IMR-90 (cell line): ENCODE measurements at regions not wholly inside any gene's neighbourhood (a gene's known extent, or its start where the extent isn't known, plus 50 kb on each side); places are given as distances from the start of the nearest gene placed in this dataset.

Experiments used
- ATAC-seq: fragments of 200-7000 bp; cut with Tn5 transposase; 2 replicates; pipeline ENCODE4 v1.9.1; 2020; ENCODE audit warnings: low read depth, mild to moderate bottlenecking, moderate library complexity
- BruUV-seq: library from RNA; stranded (reverse); fragments of 400-500 nt; replicated peaks from 2 replicates; lab custom pipeline; 2021; lab: Mats Ljungman, UMichigan
- CTCF ChIA-PET: fragments of 300-600 bp; formaldehyde crosslinking; extraction: SDS; loops from one replicate; lab custom pipeline; 2021; ENCODE audit warnings: antibody characterized with exemption; lab: Yijun Ruan, JAX
- POLR2A ChIA-PET: fragments of 300-600 bp; sonication (Branson Sonifier 250); formaldehyde crosslinking; loops from one replicate; lab custom pipeline; 2022; ENCODE audit warnings: antibody characterized with exemption; ENCODE audit not compliant: unreplicated experiment; lab: Charles Lee
- DNase-seq: peaks from one replicate; pipeline ENCODE4 v3.0.0; 2013
- H2AFZ ChIP-seq: replicated peaks from 2 replicates; pipeline ENCODE3; 2013; ENCODE audit warnings: low read length, mild to moderate bottlenecking; ENCODE audit not compliant: poor library complexity
- H2AK5ac ChIP-seq: 2 replicates; pipeline ENCODE4 v1.6.1; 2013; ENCODE audit warnings: low read depth, low read length, inconsistent platforms
- H2AK9ac ChIP-seq: replicated peaks from 2 replicates; pipeline ENCODE3; 2013; ENCODE audit warnings: mild to moderate bottlenecking, low read depth, low read length, moderate library complexity; ENCODE audit not compliant: poor library complexity
- H2BK120ac ChIP-seq: 2 replicates; pipeline ENCODE4 v1.6.1; 2013; ENCODE audit warnings: low read depth, low read length, inconsistent platforms
- H2BK15ac ChIP-seq: 3 replicates; pipeline ENCODE4 v1.6.1; 2013; ENCODE audit warnings: low read depth, low read length, inconsistent platforms
- H2BK20ac ChIP-seq: 2 replicates; pipeline ENCODE4 v1.6.1; 2013; ENCODE audit warnings: low read depth, mild to moderate bottlenecking, inconsistent platforms, low read length, moderate library complexity
- H2BK5ac ChIP-seq: 2 replicates; pipeline ENCODE4 v1.6.1; 2013; ENCODE audit warnings: mild to moderate bottlenecking, low read depth, low read length, inconsistent platforms; ENCODE audit not compliant: poor library complexity, severe bottlenecking
- H3K14ac ChIP-seq: replicated peaks from 2 replicates; pipeline ENCODE4 v1.6.1; 2013; ENCODE audit warnings: low read depth, low read length, inconsistent platforms
- H3K18ac ChIP-seq: 2 replicates; pipeline ENCODE4 v1.6.1; 2013; ENCODE audit warnings: low read depth, low read length, control low read depth
- H3K23ac ChIP-seq: 2 replicates; pipeline ENCODE4 v1.6.1; 2013; ENCODE audit warnings: low read depth, low read length, inconsistent platforms
- H3K27ac ChIP-seq: 2 replicates; pipeline ENCODE4 v1.5.1; 2013; ENCODE audit warnings: mild to moderate bottlenecking, control low read depth, low read length; ENCODE audit not compliant: insufficient read depth
- H3K27me3 ChIP-seq: 2 replicates; pipeline ENCODE4 v1.6.1; 2013; ENCODE audit warnings: low read length; ENCODE audit not compliant: control insufficient read depth, insufficient read depth
- H3K36me3 ChIP-seq: 2 replicates; pipeline ENCODE4 v1.6.1; 2013; ENCODE audit warnings: low read length, mixed read lengths; ENCODE audit not compliant: control insufficient read depth, insufficient read depth
- H3K4ac ChIP-seq: 2 replicates; pipeline ENCODE4 v1.6.1; 2013; ENCODE audit warnings: low read depth, low read length, inconsistent platforms
- H3K4me1 ChIP-seq: 2 replicates; pipeline ENCODE4 v1.6.1; 2013; ENCODE audit warnings: low read length, mixed read lengths; ENCODE audit not compliant: control insufficient read depth, insufficient read depth
- H3K4me2 ChIP-seq: 2 replicates; pipeline ENCODE4 v1.6.1; 2013; ENCODE audit warnings: low read depth, mild to moderate bottlenecking, control low read depth, low read length, moderate library complexity
- H3K4me3 ChIP-seq: 2 replicates; pipeline ENCODE4 v1.5.1; 2013; ENCODE audit warnings: low read depth, mild to moderate bottlenecking, control low read depth, low read length, moderate library complexity; ENCODE audit not compliant: insufficient read depth
- H3K56ac ChIP-seq: 2 replicates; pipeline ENCODE4 v1.6.1; 2013; ENCODE audit warnings: low read length, inconsistent platforms; ENCODE audit not compliant: insufficient read depth; ENCODE audit errors: extremely low read depth
- H3K79me1 ChIP-seq, 2 experiments: 2 replicates each; pipeline ENCODE4 v1.6.1; 2013; ENCODE audit warnings: low read length in 2 of 2, inconsistent platforms in 1 of 2, low read depth in 1 of 2
- H3K9ac ChIP-seq: 2 replicates; pipeline ENCODE4 v1.6.1; 2013; ENCODE audit warnings: low read depth, low read length, control low read depth
- H3K9me1 ChIP-seq: 2 replicates; pipeline ENCODE4 v1.6.1; 2013; ENCODE audit warnings: low read length, inconsistent platforms; ENCODE audit not compliant: insufficient read depth
- H3K9me3 ChIP-seq: 2 replicates; pipeline ENCODE4 v1.6.1; 2013; ENCODE audit warnings: low read length; ENCODE audit not compliant: control insufficient read depth, insufficient read depth
- H4K20me1 ChIP-seq: 2 replicates; pipeline ENCODE4 v1.6.1; 2013; ENCODE audit warnings: low read length, inconsistent platforms; ENCODE audit not compliant: insufficient read depth
- H4K5ac ChIP-seq: 2 replicates; pipeline ENCODE4 v1.6.1; 2013; ENCODE audit warnings: mild to moderate bottlenecking, low read depth, low read length, control low read depth
- H4K8ac ChIP-seq, 2 experiments: 2 replicates each; pipeline ENCODE4 v1.6.1; 2013; ENCODE audit warnings: low read depth in 2 of 2, low read length in 2 of 2, control low read depth in 1 of 2, inconsistent platforms in 1 of 2
- H4K91ac ChIP-seq: 2 replicates; pipeline ENCODE4 v1.6.1; 2013; ENCODE audit warnings: low read depth, low read length, inconsistent platforms; ENCODE audit not compliant: insufficient read depth
- RAD21 ChIP-seq: IDR thresholded peaks from 2 replicates; pipeline ENCODE4 v1.6.1; 2012; ENCODE audit warnings: low read length, improper control_type of control experiment
- dilution Hi-C: fragments of 300-500 bp; cut with HindIII; formaldehyde crosslinking; loops from one replicate; pipeline ENCODE4 v1.14.3; 2018; ENCODE audit warnings: low sequenced_read_pairs; ENCODE audit not compliant: unreplicated experiment
- in situ Hi-C: fragments of 300-500 bp; cut with MboI; formaldehyde crosslinking; loops from 3 replicates; pipeline ENCODE4 v1.14.3; 2019; ENCODE audit warnings: low sequenced_read_pairs, inconsistent platforms, mixed read lengths
- intact Hi-C: fragments of 100-400 bp; cut with micrococcal nuclease; formaldehyde crosslinking; loops from 2 replicates; pipeline ENCODE4 v1.10.0; 2022
- TF ChIP-seq, protein P1 (sequence below): conservative IDR thresholded peaks from 2 replicates; pipeline ENCODE4 v1.5.1; 2012; ENCODE audit warnings: mild to moderate bottlenecking, low read depth, low read length, improper control_type of control experiment

DNA sequence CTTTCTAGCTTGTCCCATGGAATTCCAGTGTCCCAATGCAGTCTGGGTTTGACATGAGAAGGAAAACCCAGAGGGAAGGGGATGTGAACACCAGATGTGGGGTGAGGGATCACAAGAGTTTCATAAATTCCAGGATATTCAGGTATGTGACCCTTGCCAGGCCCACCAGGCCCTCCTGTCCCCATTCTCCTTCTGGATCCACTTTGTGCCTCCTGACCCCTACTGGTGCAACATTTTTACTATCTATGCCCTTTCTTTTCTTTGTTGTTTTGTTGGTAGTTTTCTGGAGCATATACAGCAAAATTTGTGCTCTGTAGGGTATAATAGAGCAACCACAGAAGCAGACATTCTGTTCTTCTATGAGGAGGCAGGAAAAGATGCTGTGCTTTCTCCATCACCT, 597.0 kb upstream of the GRAMD2B start:
- no peak overlapping the region for H2BK20ac ChIP-seq
- H3K79me1 ChIP-seq: no peaks in the 10 kb centered on the region
- H4K5ac ChIP-seq: no peak overlapping the region
- dilution Hi-C loops (no loop called here), in situ Hi-C loops (no loop called here), intact Hi-C loops (no loop called here)
- peaks cover 2% of the 10 kb centered on the region; the same call in 1 of the 2 replicates for H3K27me3 ChIP-seq
- H3K9ac ChIP-seq: no peak overlapping the region
- H3K18ac ChIP-seq: no peak overlapping the region
- BruUV-seq: no TSS peak
- H2BK15ac ChIP-seq: no peak overlapping the region
- ATAC-seq (no peak), DNase-seq (no peak)
- ChIA-PET POLR2A (no interaction called here), CTCF (no interaction called here)
- H3K9me3 ChIP-seq: no peaks in the 10 kb centered on the region
- H4K20me1 ChIP-seq: no peaks in the 10 kb centered on the region
- H3K36me3 ChIP-seq: no peaks in the 10 kb centered on the region
- no peak overlapping the region for H3K14ac ChIP-seq
- H3K4me2 ChIP-seq: no peak overlapping the region
- no peak overlapping the region for H3K4ac ChIP-seq
- no peak overlapping the region for H3K23ac ChIP-seq
- H2BK5ac ChIP-seq: no peak overlapping the region
- no peak overlapping the region for H2AFZ ChIP-seq
- H3K4me3 ChIP-seq: no peak overlapping the region
- H3K56ac ChIP-seq: no peak overlapping the region
- TF ChIP-seq, protein P1, sequence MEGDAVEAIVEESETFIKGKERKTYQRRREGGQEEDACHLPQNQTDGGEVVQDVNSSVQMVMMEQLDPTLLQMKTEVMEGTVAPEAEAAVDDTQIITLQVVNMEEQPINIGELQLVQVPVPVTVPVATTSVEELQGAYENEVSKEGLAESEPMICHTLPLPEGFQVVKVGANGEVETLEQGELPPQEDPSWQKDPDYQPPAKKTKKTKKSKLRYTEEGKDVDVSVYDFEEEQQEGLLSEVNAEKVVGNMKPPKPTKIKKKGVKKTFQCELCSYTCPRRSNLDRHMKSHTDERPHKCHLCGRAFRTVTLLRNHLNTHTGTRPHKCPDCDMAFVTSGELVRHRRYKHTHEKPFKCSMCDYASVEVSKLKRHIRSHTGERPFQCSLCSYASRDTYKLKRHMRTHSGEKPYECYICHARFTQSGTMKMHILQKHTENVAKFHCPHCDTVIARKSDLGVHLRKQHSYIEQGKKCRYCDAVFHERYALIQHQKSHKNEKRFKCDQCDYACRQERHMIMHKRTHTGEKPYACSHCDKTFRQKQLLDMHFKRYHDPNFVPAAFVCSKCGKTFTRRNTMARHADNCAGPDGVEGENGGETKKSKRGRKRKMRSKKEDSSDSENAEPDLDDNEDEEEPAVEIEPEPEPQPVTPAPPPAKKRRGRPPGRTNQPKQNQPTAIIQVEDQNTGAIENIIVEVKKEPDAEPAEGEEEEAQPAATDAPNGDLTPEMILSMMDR: 0 out of 2 replicates have a peak, but pooled peaks have one; percentile 13
- no peak for TF ChIP-seq RAD21
- no peak overlapping the region for H4K91ac ChIP-seq
- H2BK120ac ChIP-seq: no peak overlapping the region
- H3K4me1 ChIP-seq: no peaks in the 10 kb centered on the region
- no peak overlapping the region for H4K8ac ChIP-seq
- no peak overlapping the region for H3K27ac ChIP-seq
- H3K9me1 ChIP-seq: no peaks in the 10 kb centered on the region
- no peak overlapping the region for H2AK5ac ChIP-seq
- H2AK9ac ChIP-seq: no peak overlapping the region
